ENCODE measurements at regions not wholly inside any gene's neighbourhood (a gene's known extent, or its start where the extent isn't known, plus 50 kb on each side); places are given as distances from the start of the nearest gene placed in this dataset.
"Not testable (repeated sequence)": the region's sequence is repeated elsewhere in the genome, so short reads cannot be mapped to it uniquely, and the experiment has no call there.

DNA sequence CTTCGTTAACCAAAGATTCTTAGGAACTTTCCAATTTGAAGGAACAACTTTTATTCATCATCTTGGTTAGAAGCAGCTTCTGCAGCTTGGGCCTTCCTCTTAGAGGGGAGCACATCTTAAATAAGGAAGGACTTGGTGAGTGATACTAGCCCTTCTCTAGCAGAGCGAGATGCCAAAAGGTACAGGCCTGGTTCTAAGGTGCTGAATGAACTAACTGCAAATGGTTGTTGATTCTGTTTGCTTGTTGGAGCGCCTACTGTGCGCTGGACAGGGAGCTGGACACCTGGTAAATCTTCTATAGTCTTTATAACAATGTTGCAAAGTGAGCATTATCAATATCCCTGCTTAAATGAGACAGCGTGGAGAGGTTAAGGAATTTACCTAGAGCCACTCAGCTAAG, 127.1 kb downstream of the MYCN start:
- no peak overlapping the region for H3K27ac ChIP-seq
- in situ Hi-C loops (cut with MboI; ENCODE audit: low pct_unique_long_range_greater_than_20kb in 2 of 9, low sequenced_read_pairs in 9 of 9, unreplicated experiment in 9 of 9) = no loop called here
- H3K4me3 ChIP-seq = no peak overlapping the region
- 0 to 100% (median 63%) methylated on average over 1 to 5 of the region's 5 CpGs for WGBS, 10 experiments
- no peak for ATAC-seq (replicated peaks in 6 of 8)
- H3K4me1 ChIP-seq (replicated peaks in 1 of 2) = peaks cover 19 to 33% of the 10 kb centered on the region in 2 donors

DNA sequence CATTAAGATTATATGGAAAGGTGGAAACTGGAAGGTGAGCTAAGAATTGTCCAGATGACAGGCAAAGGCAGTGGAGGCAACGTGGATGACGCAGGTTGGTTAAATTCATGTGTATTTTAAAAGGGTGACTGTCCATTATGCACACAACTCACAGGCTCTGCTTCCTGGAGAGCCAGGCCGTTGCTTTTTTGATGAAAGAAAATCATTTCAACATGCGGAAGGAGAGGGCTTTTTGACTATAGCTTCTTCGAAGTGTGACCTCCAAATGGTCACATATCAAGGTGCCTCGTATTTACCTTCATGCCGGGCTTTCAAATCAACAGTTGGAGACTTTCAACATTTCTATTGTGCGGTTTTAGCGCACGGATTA, 126.7 kb downstream of the MYCN start:
- Histone ChIP-seq H3K27ac (no peak overlapping the region), H3K4me1 (replicated peaks in 1 of 2) (peaks cover 19 to 33% of the 10 kb centered on the region in 2 donors), H3K4me3 (no peak overlapping the region)
- in situ Hi-C loops (cut with MboI; ENCODE audit: low pct_unique_long_range_greater_than_20kb in 2 of 9, low sequenced_read_pairs in 9 of 9, unreplicated experiment in 9 of 9) = no loop called here
- 12 to 97% (median 74%) methylated on average over 2 to 10 of the region's 10 CpGs for WGBS, 10 experiments
- no peak for ATAC-seq (replicated peaks in 6 of 8)

DNA sequence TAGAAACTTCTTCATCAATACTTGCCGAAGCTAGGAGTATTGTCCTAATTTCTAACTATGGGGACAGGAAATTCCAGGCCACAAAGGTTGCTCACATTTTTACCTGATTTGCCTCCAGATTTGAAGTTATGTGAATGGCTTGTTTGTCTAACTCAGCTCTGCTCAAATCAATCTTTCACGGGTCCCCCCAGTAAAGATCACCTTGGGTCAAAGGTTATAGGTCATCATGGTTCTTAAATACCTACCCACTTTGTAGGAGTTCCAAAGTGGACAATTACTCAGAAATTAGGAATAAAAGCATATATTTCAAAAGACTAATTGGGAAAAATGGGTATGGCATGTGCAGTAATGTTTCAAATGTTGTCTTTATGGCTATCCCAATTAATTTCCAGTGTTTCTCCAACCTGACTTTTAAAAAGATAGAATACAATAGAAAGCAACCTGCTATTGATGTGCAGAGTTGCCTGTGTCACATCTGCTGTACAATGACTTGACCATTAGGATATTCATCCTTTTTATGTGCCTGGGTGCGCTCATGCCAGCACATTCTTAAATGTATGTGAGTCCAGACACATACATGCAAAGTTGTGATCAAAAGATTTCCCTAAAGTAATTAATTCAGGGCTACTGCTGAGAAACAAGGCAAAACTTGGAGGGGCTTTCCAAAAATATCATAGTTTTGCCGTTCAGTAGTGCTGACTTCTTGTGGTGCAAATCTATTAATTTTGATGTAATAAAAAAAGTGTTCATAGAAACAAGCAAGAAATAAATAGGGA, 126.1 kb downstream of the MYCN start:
- in situ Hi-C loops (cut with MboI; ENCODE audit: low pct_unique_long_range_greater_than_20kb in 2 of 9, low sequenced_read_pairs in 9 of 9, unreplicated experiment in 9 of 9) = no loop called here
- Histone ChIP-seq H3K27ac (no peak overlapping the region), H3K4me3 (no peak overlapping the region), H3K4me1 (replicated peaks in 1 of 2) (peaks cover 19 to 33% of the 10 kb centered on the region in 2 donors)
- 19 to 94% (median 80%) methylated on average over 2 to 4 of the region's 4 CpGs; no CpG with 5 or more reads in 1 of the 10 experiments for WGBS, 10 experiments
- ATAC-seq (replicated peaks in 6 of 8) = no peak

DNA sequence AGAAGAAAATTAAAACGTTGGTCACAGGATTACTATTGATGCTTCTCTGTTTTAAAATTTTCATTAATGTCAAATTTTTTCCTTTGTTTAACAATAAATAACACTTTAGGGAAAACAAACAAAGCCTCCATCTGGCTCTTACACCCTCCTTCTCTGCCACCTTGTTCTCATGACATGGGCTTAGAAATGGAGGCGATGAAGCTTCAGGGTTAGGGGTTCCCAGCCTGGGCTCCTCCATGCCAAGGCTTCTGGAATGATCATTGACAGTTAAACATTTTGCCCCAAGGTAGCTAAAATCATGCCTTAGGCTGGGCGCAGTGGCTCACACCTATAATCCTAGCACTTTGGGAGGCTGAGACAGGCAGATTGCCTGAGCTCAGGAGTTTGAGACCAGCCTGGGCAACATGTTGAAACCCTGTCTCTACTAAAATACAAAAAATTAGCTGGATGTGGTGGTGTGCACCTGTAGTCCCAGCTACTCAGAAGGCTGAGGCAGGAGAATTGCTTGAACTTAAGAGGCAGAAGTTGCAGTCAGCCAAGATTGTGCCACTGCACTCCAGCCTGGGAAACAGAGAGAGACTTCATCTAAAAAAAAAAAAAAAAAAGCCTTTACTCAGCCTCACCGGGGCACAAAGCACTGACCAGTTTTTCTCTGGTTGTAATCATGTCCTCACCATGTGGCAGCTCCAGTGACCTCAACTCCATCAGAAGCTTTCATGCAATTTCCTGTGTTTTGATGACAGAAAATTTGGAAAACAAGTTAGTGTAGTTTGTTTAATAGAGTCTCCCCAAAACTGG, 125.1 kb downstream of the MYCN start:
- H3K4me1 ChIP-seq (replicated peaks in 1 of 2) = peaks cover 14 to 29% of the 10 kb centered on the region in 2 donors
- in situ Hi-C loops (cut with MboI; ENCODE audit: low pct_unique_long_range_greater_than_20kb in 2 of 9, low sequenced_read_pairs in 9 of 9, unreplicated experiment in 9 of 9); H3K27ac ChIP-seq; ATAC-seq (replicated peaks in 6 of 8); H3K4me3 ChIP-seq: not testable (repeated sequence)
- WGBS, 10 experiments = 0 to 100% (median 71%) methylated on average over 1 to 4 of the region's 4 CpGs

DNA sequence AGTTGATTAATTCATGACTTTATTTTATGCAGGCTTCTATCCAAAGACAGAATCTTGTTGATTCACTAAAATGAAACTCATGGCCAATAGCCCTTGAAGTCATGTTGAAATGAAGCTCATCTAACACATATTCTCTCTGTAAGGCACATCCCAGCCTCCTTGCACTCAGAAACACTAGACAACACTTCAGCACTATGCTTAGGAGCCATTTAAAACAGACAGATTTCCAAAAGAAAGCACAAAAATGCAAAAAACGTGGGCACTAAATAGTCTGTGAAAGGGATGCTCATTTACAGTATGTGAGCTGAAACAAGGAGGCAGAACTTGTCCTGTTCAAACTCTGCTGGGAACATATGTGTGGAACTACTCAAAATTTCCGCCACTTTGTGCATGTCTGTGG, 124.4 kb downstream of the MYCN start:
- in situ Hi-C loops (cut with MboI; ENCODE audit: low pct_unique_long_range_greater_than_20kb in 2 of 9, low sequenced_read_pairs in 9 of 9, unreplicated experiment in 9 of 9) = no loop called here
- H3K27ac ChIP-seq = no peak overlapping the region
- H3K4me3 ChIP-seq = no peak overlapping the region
- WGBS, 10 experiments = 0 to 100% (median 62%) methylated on average over 1 to 2 of the region's 2 CpGs
- peaks cover 7 to 21% of the 10 kb centered on the region in 2 donors for H3K4me1 ChIP-seq (replicated peaks in 1 of 2)
- no peak for ATAC-seq (replicated peaks in 6 of 8)

DNA sequence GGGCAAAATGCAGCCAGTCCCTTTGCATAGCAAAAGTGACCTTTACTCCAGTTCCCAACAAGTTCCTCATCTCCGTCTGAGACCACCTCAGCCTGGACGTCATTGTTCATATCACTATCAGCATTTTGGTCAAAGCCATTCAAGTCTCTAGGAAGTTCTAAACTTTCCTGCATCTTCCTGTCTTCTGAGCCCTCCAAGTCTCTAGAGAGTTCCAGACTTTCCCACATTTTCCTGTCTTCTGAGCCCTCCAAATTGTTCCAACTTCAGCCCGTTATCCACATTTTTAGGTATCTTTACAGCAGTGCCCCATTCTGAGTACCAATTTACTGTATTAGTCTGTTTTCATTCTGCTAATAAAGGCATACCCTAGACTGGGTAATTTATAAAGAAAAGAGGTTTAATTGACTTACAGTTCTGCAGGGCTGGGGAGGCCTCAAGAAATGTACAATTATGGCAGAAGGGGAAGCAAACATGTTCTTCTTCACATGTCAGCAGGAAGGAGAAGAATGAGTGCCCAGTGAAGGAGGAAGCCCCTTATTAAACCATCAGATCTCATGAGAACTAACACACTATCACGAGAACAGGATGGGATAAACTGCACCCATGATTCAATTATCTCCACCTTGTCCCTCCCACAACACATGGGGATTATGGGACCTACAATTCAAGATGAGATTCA, 123.7 kb downstream of the MYCN start:
- H3K27ac ChIP-seq = no peak overlapping the region
- 0 to 100% (median 88%) methylated on average over 1 to 4 of the region's 4 CpGs for WGBS, 10 experiments
- no peak for ATAC-seq (replicated peaks in 6 of 8)
- H3K4me3 ChIP-seq = no peak overlapping the region
- peaks cover 2 to 18% of the 10 kb centered on the region in 2 donors for H3K4me1 ChIP-seq (replicated peaks in 1 of 2)
- in situ Hi-C loops (cut with MboI; ENCODE audit: low pct_unique_long_range_greater_than_20kb in 2 of 9, low sequenced_read_pairs in 9 of 9, unreplicated experiment in 9 of 9) = no loop called here

DNA sequence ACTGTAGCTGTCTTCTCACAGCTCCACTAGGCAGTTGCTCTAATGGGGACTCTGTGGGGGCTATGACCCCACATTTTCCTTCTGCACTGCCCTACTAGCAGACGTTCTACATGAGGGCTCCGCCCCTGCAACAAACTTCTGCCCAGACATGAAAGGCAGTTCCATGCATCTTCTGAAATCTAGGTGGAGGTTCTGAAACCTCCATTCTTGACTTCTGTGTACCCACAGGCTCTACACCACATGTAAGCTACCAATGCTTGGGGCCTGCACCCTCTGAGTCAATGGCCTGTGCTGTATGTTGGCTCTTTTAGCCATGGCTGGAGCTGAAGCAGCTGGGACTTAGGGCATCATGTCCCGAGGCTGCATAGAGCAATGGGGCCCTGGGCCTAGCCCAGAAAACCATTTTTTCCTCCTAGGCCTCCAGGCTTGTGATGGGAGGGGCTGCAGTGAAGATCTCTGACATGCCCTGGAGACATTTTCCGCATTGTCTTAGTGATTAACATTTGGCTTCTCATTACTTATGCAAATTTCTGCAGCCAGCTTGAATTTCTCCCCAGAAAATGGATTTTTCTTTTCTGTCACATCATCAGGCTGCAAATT, 123.0 kb downstream of the MYCN start:
- H3K4me3 ChIP-seq = no peak overlapping the region
- WGBS, 10 experiments = 0 to 100% (median 43%) methylated on average over 1 to 2 of the region's 4 CpGs; no CpG with 5 or more reads in 2 of the 10 experiments
- in situ Hi-C loops (cut with MboI; ENCODE audit: low pct_unique_long_range_greater_than_20kb in 2 of 9, low sequenced_read_pairs in 9 of 9, unreplicated experiment in 9 of 9) = no loop called here
- no peak overlapping the region for H3K27ac ChIP-seq
- ATAC-seq (replicated peaks in 6 of 8) = no peak
- peaks cover 2 to 18% of the 10 kb centered on the region in 2 donors for H3K4me1 ChIP-seq (replicated peaks in 1 of 2)

DNA sequence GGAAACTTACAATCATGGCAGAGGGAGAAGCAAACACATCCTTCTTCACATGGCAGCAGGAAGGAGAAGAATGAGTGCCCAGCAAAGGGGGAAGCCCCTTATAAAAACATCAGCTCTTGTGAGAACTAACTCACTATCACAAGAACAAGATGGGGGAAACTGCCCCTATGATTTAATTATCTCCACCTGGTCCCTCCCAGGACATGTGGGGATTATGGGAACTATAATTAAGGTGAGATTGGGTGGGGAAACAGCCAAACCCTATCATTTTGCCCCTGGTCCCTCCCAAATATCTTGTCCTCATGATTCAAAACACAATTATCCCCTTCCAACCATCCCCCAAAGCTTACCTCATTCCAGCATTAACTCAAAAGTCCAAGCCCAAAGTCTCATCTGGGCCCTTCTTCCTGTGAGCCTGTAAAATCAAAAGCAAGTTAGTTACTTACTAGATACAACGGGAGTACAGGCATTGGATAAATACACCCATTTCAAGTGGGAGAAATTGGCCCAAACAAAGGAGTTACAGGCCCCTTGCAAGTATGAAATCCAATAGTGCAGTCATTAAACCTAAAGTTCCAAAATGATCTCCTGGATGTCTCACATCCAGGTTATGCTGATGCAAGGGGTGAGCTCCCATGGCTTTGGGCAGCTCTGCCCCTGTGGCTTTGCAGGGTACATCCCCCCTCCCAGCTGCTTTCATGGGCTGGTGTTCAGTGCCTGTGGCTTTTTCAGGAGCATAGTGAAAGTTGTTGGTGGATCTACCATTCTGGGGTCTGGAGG, 122.3 kb downstream of the MYCN start:
- Histone ChIP-seq H3K27ac (no peak overlapping the region), H3K4me1 (replicated peaks in 1 of 2) (peaks cover 2 to 12% of the 10 kb centered on the region in 2 donors), H3K4me3 (no peak overlapping the region)
- in situ Hi-C loops (cut with MboI; ENCODE audit: low pct_unique_long_range_greater_than_20kb in 2 of 9, low sequenced_read_pairs in 9 of 9, unreplicated experiment in 9 of 9) = no loop called here
- ATAC-seq (replicated peaks in 6 of 8) = no peak
- WGBS, 10 experiments = 0 to 80% (median 63%) methylated on average over 1 of the region's 1 CpG; no CpG with 5 or more reads in 7 of the 10 experiments

DNA sequence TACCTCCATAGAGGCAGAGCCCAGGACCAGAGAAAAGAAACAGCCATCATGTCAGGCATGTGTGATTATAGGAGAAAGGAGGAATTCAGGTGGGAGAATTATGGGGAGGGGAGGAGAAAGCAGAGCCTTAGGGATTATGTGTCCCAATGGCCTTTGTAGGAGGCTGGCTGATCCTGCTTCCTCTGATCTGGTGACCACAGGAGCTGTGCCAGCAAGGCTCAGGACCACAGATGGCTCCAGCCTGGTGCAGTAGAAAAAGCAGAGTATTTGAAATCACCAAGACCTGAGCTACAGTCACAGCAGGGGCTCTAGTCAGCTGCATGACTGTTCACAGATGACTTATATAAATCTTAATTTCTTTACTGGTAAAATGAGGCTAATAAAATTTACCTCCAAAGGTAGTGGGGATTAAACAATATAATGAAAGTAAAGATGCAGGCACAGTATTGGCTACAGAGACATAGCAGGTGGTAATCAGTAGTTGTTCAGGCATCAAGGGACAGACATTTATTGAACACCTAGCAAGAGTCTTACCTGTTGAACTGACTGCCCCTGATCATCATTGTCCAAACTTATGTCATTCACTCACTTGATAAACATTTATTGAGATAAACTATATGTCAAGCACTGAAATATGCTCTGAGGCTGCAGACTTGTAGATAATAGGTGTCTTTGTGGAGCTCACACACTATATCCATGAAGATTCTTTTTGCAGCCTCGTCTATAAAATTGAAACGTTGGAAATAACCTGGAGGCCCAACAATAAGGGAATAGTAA, 121.3 kb downstream of the MYCN start:
- ATAC-seq (replicated peaks in 6 of 8) = no peak
- Histone ChIP-seq H3K4me3 (no peak overlapping the region), H3K27ac (no peak overlapping the region), H3K4me1 (replicated peaks in 1 of 2) (peaks cover 0 to 5% of the 10 kb centered on the region in 2 donors)
- WGBS, 10 experiments = 0 to 100% (median 64%) methylated on average over 2 of the region's 2 CpGs; no CpG with 5 or more reads in 2 of the 10 experiments
- in situ Hi-C loops (cut with MboI; ENCODE audit: low pct_unique_long_range_greater_than_20kb in 2 of 9, low sequenced_read_pairs in 9 of 9, unreplicated experiment in 9 of 9) = no loop called here

DNA sequence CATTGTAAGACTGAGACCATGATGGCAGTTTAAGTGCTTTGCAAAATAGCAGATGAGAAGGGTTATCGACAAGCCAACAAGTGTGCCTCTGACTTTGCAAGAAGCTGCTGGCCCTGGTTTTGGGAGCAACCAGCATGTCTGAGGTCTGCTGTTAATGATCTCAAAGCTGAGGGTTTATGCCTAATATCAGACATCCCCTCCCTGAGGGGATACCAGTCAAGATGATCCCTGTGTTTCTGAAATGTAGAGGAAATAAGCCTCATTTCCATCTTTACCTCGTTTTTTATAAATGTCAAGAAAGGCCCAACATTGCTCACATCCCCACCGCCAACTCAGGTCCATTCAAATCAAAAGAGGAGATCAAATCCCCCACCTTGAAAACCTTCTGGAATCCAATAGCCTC, 120.6 kb downstream of the MYCN start:
- no peak overlapping the region for H3K27ac ChIP-seq
- H3K4me3 ChIP-seq = no peak overlapping the region
- WGBS, 10 experiments = 0 to 100% (median 57%) methylated on average over 1 to 3 of the region's 3 CpGs; no CpG with 5 or more reads in 1 of the 10 experiments
- in situ Hi-C loops (cut with MboI; ENCODE audit: low pct_unique_long_range_greater_than_20kb in 2 of 9, low sequenced_read_pairs in 9 of 9, unreplicated experiment in 9 of 9) = no loop called here
- no peak for ATAC-seq (replicated peaks in 6 of 8)
- H3K4me1 ChIP-seq (replicated peaks in 1 of 2) = peaks cover 2 to 5% of the 10 kb centered on the region in 2 donors

DNA sequence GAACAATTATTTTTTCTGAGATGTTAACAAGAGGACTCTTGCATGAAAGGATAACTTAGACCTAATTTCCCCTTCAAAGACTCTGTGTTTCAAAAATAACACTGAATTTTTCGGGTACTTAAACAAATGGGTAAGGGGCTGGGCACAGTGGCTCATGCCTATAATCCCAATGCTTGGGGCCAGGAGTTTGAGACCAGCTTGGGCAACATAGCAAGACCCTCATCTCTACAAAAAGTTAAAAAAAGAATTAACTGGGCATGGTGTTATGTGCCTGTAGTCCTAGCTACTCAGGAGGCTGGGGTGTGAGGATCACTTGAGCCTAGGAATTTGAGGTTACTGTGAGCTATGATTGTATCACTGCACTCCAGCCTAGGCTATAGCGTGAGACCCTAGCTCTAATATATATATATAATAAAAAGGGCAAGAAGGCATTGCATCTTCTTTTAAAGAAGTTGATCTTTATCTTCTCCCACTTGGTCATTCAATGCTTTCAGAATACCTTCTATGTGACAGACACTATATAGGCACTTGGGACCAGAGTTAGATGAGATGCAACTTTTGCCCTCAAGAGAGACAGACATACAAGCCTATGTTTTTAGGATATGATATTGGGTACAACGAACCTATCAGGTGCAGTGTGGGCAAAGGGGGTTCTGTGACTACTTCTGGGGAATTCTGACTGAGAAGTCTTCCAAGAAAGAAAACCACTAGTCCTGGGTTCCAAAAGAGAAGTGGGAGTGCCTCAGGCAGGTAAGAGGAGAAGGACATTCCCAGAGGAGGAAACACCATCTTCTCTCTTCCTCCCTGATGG, 120.0 kb downstream of the MYCN start:
- no peak overlapping the region for H3K27ac ChIP-seq
- no peak for ATAC-seq (replicated peaks in 6 of 8)
- in situ Hi-C loops (cut with MboI; ENCODE audit: low pct_unique_long_range_greater_than_20kb in 2 of 9, low sequenced_read_pairs in 9 of 9, unreplicated experiment in 9 of 9) = no loop called here
- H3K4me1 ChIP-seq (replicated peaks in 1 of 2) = peaks cover 5 to 9% of the 10 kb centered on the region in 2 donors
- 0 to 94% (median 78%) methylated on average over 1 to 2 of the region's 3 CpGs; no CpG with 5 or more reads in 1 of the 10 experiments for WGBS, 10 experiments
- no peak overlapping the region for H3K4me3 ChIP-seq

Measured in motor neuron (in vitro differentiated cells).